IPS-18c (cell line): ENCODE measurements at regions not wholly inside any gene's neighbourhood (a gene's known extent, or its start where the extent isn't known, plus 50 kb on each side); places are given as distances from the start of the nearest gene placed in this dataset.
"Not testable (repeated sequence)": the region's sequence is repeated elsewhere in the genome, so short reads cannot be mapped to it uniquely, and the experiment has no call there.

Experiments used
- H3K4me3 ChIP-seq: 2 replicates; pipeline ENCODE4 v1.7.0; 2013; ENCODE audit warnings: low read depth, mild to moderate bottlenecking, low read length, moderate library complexity; ENCODE audit not compliant: insufficient read depth
- H3K9me3 ChIP-seq: one replicate; pipeline ENCODE4 v1.6.1; 2013; ENCODE audit warnings: mild to moderate bottlenecking, low read length, moderate library complexity; ENCODE audit not compliant: control insufficient read depth, insufficient read depth

DNA sequence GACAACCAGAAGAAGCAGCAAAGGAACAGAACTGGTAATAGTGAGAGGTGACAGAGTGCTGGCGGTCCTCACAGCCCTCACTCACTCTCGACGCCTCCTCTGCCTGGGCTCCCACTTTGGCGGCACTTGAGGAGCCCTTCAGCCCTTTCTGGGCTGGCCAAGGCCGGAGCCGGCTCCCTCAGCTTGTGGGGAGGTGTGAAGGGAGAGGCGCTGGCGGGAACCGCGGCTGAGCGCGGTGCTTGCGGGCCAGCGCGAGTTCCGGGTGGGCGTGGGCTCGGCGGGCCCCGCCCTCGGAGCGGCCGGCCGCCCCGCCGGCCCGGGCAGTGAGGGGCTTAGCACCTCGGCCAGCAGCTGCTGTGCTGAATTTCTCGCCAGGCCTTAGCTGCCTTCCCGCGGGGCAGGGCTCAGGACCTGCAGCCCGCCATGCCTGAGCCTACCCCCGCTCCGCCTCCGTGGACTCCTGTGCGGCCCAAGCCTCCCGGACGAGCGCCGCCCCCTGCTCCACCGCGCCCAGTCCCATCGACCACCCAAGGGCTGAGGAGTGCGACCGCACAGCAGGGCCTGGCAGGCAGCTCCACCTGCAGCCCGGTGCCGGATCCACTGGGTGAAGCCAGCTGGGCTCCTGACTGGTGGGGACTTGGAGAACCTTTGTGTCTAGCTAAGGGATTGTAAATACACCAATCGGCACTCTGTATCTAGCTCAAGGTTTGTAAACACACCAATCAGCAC is 366.0 kb downstream of the DNAH5 start:
- H3K4me3 ChIP-seq, H3K9me3 ChIP-seq: not testable (repeated sequence)

DNA sequence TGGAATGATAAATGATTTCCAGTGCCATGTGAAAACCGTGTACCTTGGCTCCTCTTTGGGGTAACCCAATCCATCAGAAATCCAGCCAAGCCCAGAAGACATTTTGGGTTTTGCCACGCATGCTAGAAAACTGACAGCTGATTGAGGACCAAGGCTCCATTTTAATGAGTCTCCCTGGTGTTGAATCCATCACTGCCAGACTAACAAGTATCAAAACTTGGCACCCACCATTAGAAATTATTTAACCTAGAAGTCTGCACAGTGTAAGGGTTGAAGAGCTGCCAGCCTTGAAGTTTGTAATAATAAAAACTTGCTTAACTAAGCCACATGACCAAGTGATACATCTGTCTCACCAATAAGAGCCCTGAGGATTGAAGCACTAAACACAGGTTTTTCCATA is 369.9 kb downstream of the DNAH5 start:
- no peaks in the 10 kb centered on the region for H3K9me3 ChIP-seq
- no peak overlapping the region for H3K4me3 ChIP-seq

GRCh38 chr5:13572163-13572562 is 372.3 kb downstream of the DNAH5 start:
- H3K9me3 ChIP-seq, result no peaks in the 10 kb centered on the region
- no peak overlapping the region for H3K4me3 ChIP-seq

- H3K4me3 ChIP-seq, result no peak overlapping the region
Measured at GRCh38 chr5:13569090-13569715, 375.3 kb downstream of the DNAH5 start.

GRCh38 chr5:13567819-13568218 is 376.7 kb downstream of the DNAH5 start:
- H3K9me3 ChIP-seq, result no peaks in the 10 kb centered on the region
- H3K4me3 ChIP-seq, result no peak overlapping the region

More at GRCh38 chr5:13569090-13569715, 375.3 kb downstream of the DNAH5 start:
- H3K9me3 ChIP-seq, result no peaks in the 10 kb centered on the region

- Histone ChIP-seq H3K4me3 (no peak overlapping the region), H3K9me3 (no peaks in the 10 kb centered on the region)
Measured at GRCh38 chr5:13566871-13567339, 377.6 kb downstream of the DNAH5 start.

GRCh38 chr5:13558408-13558807 is 386.1 kb downstream of the DNAH5 start:
- no peak overlapping the region for H3K4me3 ChIP-seq
- H3K9me3 ChIP-seq, result no peaks in the 10 kb centered on the region

DNA sequence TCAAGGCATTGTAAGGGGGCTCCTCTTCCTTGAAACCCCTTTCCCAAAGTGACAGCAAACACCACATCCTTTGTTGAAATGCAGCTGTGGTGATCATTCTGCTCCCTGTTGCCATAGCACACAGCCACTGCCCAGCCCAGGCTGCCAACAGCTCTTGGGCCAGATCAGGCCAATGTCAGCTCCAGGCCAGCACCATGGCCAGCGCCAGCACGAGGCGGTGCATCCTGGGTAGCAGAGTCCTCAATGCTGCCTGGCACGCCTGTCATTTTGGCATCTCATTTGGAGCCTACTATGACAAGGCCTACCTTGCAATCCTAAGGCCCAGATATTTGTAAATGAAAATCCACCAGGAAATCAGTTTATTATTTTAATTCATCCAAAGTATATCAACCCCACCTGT is 390.6 kb downstream of the DNAH5 start:
- H3K4me3 ChIP-seq, result no peak overlapping the region
- H3K9me3 ChIP-seq, result no peaks in the 10 kb centered on the region

GRCh38 chr5:13552361-13552760 is 392.1 kb downstream of the DNAH5 start:
- Histone ChIP-seq H3K4me3 (no peak overlapping the region), H3K9me3 (no peaks in the 10 kb centered on the region)

DNA sequence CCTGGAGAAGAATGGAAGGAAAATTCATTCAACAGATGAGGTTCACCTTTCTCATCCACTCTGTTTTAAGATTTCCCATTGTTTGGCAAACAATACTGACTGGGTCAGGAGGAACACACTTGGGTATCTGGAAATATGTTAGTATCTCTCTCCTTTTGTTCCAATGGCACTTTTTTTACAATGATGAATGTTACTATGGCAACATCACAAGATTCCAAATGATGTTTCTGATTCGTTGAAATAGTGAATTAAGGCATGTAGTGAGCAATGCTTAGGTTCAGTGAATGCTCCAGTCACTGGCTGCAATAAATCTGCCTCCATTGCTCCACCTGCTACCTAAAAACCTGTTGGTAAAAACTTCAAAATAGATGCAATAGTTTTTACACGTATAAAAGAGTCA is 392.8 kb downstream of the DNAH5 start:
- Histone ChIP-seq H3K9me3 (no peaks in the 10 kb centered on the region), H3K4me3 (no peak overlapping the region)

DNA sequence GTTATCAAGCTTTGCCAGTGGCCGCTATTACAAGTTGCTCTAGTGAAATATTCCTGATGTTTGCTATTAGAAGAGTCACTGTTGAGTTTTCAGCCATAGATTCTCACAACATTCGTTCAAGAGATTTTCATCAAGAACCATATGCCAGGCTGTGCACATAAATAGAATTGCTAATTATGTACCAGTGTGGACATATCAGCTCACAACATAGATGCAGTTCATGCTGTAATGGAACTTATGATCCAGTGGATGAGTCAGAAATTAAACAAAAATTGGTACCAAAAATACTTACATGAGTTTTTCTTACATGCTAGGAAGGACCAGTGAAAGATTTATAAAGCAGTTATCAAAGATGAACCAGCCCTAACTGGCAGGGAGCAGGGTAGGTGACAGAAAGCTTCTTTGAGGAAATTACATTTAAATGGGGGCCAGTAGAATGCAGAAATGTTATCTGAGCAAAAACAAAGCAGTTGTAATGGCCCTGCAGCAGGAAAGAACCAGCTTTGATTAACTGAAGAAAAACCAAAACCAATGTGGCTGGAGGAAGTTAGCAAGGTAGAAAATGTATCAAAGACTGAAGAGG is 404.2 kb downstream of the DNAH5 start:
- no peaks in the 10 kb centered on the region for H3K9me3 ChIP-seq
- no peak overlapping the region for H3K4me3 ChIP-seq

GRCh38 chr5:13536933-13537332 is 407.6 kb downstream of the DNAH5 start:
- H3K9me3 ChIP-seq, result no peaks in the 10 kb centered on the region
- H3K4me3 ChIP-seq, result no peak overlapping the region

DNA sequence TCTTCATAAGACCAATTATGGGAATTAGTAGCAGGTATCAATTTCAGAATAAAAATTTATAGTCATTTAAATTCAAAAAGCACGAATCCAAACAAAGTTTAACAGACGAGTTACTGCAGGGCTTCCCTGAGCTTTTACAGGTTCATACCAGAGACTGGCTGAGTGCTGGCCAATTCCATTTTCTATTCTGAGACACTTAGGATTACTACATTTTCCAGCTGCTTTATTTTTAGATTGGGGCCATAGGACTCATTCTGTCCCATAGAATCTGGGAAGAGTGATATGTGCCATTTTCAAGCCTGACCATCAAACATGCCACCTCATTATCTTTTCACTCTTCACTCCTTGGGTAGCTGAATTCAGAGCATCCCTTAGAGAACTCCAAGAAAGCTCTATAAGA is 410.7 kb downstream of the DNAH5 start:
- no peaks in the 10 kb centered on the region for H3K9me3 ChIP-seq
- H3K4me3 ChIP-seq, result no peak overlapping the region

DNA sequence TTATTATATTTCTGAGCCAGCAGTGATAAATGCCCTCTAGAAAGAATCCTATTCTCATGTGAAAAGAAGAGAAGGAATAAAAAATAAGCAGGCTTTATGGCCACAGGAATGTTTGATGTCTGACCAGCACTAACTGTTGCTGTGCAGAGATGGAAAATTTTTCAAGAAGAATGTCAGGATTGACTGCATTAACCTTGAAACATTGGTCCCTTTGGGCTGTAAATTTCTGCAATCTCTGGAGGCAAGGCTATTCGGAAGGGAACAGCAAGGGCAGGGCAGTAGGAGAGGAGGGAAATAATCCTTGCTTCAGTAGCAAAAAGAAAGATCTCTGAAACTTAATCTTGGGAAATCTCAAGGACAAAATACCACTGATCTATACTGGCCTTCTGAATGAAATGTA is 415.2 kb downstream of the DNAH5 start:
- no peak overlapping the region for H3K4me3 ChIP-seq
- no peaks in the 10 kb centered on the region for H3K9me3 ChIP-seq

GRCh38 chr5:13524936-13525335 is 419.6 kb downstream of the DNAH5 start:
- Histone ChIP-seq H3K4me3 (no peak overlapping the region), H3K9me3 (no peaks in the 10 kb centered on the region)

GRCh38 chr5:13519131-13519530 is 425.4 kb downstream of the DNAH5 start:
- no peak overlapping the region for H3K4me3 ChIP-seq
- H3K9me3 ChIP-seq, result peaks cover 2% of the 10 kb centered on the region

- Histone ChIP-seq H3K4me3 (no peak overlapping the region), H3K9me3 (peaks cover 2% of the 10 kb centered on the region)
Measured at GRCh38 chr5:13516195-13516594, 428.3 kb downstream of the DNAH5 start.

GRCh38 chr5:13511442-13511841 is 433.0 kb downstream of the DNAH5 start:
- Histone ChIP-seq H3K4me3 (no peak overlapping the region), H3K9me3 (peaks cover 2% of the 10 kb centered on the region)
